ENCODE measurements at regions not wholly inside any gene's neighbourhood (a gene's known extent, or its start where the extent isn't known, plus 50 kb on each side); places are given as distances from the start of the nearest gene placed in this dataset.

GRCh38 chr2:200218645-200219044, 87.8 kb upstream of the SPATS2L start:
- TF ChIP-seq CTCF (conservative IDR thresholded peaks at IDR 0.05; ENCODE audit: low read length) (no peak), EZH2phosphoT487 (IDR thresholded peaks at IDR 0.05; ENCODE audit: borderline replicate concordance, low read depth, low read length) (no peak)

Data from OCI-LY7 (cell line).